Prostate gland (tissue), 2 donors: ENCODE measurements at regions not wholly inside any gene's neighbourhood (a gene's known extent, or its start where the extent isn't known, plus 50 kb on each side); places are given as distances from the start of the nearest gene placed in this dataset.
"Not testable (repeated sequence)": the region's sequence is repeated elsewhere in the genome, so short reads cannot be mapped to it uniquely, and the experiment has no call there.

Experiments used
- POLR2A ChIP-seq: fragments of 450-650 bp; IDR thresholded peaks from one replicate; pipeline ENCODE4 v1.6.1; 2016; ENCODE audit warnings: antibody characterized with exemption, mild to moderate bottlenecking
- POLR2AphosphoS5 ChIP-seq: sonication (generic); formaldehyde crosslinking; IDR thresholded peaks from one replicate; pipeline ENCODE4 v1.6.1; 2017; ENCODE audit warnings: antibody characterized with exemption
- TF ChIP-seq, protein P1 (sequence below), 4 experiments: fragments of 200-600 bp in 2 of 4; fragments of 450-650 bp in 2 of 4; sonication (generic) in 2 of 4; IDR thresholded peaks; 1 replicate in 3 of 4; 2 replicates in 1 of 4; pipeline ENCODE4 v1.5.1; 2016 to 2019; ENCODE audit warnings: antibody characterized with exemption in 4 of 4, mild to moderate bottlenecking in 2 of 4, moderate library complexity in 2 of 4

- TF ChIP-seq, protein P1, sequence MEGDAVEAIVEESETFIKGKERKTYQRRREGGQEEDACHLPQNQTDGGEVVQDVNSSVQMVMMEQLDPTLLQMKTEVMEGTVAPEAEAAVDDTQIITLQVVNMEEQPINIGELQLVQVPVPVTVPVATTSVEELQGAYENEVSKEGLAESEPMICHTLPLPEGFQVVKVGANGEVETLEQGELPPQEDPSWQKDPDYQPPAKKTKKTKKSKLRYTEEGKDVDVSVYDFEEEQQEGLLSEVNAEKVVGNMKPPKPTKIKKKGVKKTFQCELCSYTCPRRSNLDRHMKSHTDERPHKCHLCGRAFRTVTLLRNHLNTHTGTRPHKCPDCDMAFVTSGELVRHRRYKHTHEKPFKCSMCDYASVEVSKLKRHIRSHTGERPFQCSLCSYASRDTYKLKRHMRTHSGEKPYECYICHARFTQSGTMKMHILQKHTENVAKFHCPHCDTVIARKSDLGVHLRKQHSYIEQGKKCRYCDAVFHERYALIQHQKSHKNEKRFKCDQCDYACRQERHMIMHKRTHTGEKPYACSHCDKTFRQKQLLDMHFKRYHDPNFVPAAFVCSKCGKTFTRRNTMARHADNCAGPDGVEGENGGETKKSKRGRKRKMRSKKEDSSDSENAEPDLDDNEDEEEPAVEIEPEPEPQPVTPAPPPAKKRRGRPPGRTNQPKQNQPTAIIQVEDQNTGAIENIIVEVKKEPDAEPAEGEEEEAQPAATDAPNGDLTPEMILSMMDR (IDR thresholded peaks at IDR 0.05): not testable (repeated sequence)
- not testable (repeated sequence) for TF ChIP-seq POLR2A, POLR2AphosphoS5
Measured at GRCh38 chr9:66713552-66713951, 187.0 kb upstream of the ZNF658 start.
